ENCODE measurements at regions not wholly inside any gene's neighbourhood (a gene's known extent, or its start where the extent isn't known, plus 50 kb on each side); places are given as distances from the start of the nearest gene placed in this dataset.

- peak; percentile 5 for DNase-seq
Observed at GRCh38 chr7:116614499-116615262, 57.3 kb upstream of the MET start.

- no peak for DNase-seq
Observed at GRCh38 chr7:116616555-116617059, 55.4 kb upstream of the MET start.

GRCh38 chr7:116617878-116618277 is 54.1 kb upstream of the MET start:
- no peak for DNase-seq

- no peak for DNase-seq
Observed at GRCh38 chr7:116618338-116619128, 53.5 kb upstream of the MET start.

- DNase-seq = peak; percentile 16
Observed at GRCh38 chr7:116621649-116622048, 50.3 kb upstream of the MET start.

All from hematopoietic multipotent progenitor cell treated with erythropoietin and hydrocortisone succinate and interleukin-3 and kit ligand, for 4 days (in vitro differentiated cells).